IMR-90 (cell line): ENCODE measurements at regions not wholly inside any gene's neighbourhood (a gene's known extent, or its start where the extent isn't known, plus 50 kb on each side); places are given as distances from the start of the nearest gene placed in this dataset.

Experiments used
- ATAC-seq: fragments of 200-7000 bp; cut with Tn5 transposase; 2 replicates; pipeline ENCODE4 v1.9.1; 2020; ENCODE audit warnings: low read depth, mild to moderate bottlenecking, moderate library complexity
- BruUV-seq: library from RNA; stranded (reverse); fragments of 400-500 nt; replicated peaks from 2 replicates; lab custom pipeline; 2021; lab: Mats Ljungman, UMichigan
- CTCF ChIA-PET: fragments of 300-600 bp; formaldehyde crosslinking; extraction: SDS; loops from one replicate; lab custom pipeline; 2021; ENCODE audit warnings: antibody characterized with exemption; lab: Yijun Ruan, JAX
- POLR2A ChIA-PET: fragments of 300-600 bp; sonication (Branson Sonifier 250); formaldehyde crosslinking; loops from one replicate; lab custom pipeline; 2022; ENCODE audit warnings: antibody characterized with exemption; ENCODE audit not compliant: unreplicated experiment; lab: Charles Lee
- DNase-seq: peaks from one replicate; pipeline ENCODE4 v3.0.0; 2013
- H2AFZ ChIP-seq: replicated peaks from 2 replicates; pipeline ENCODE3; 2013; ENCODE audit warnings: low read length, mild to moderate bottlenecking; ENCODE audit not compliant: poor library complexity
- H2AK5ac ChIP-seq: 2 replicates; pipeline ENCODE4 v1.6.1; 2013; ENCODE audit warnings: low read depth, low read length, inconsistent platforms
- H2AK9ac ChIP-seq: replicated peaks from 2 replicates; pipeline ENCODE3; 2013; ENCODE audit warnings: mild to moderate bottlenecking, low read depth, low read length, moderate library complexity; ENCODE audit not compliant: poor library complexity
- H2BK120ac ChIP-seq: 2 replicates; pipeline ENCODE4 v1.6.1; 2013; ENCODE audit warnings: low read depth, low read length, inconsistent platforms
- H2BK15ac ChIP-seq: 3 replicates; pipeline ENCODE4 v1.6.1; 2013; ENCODE audit warnings: low read depth, low read length, inconsistent platforms
- H2BK20ac ChIP-seq: 2 replicates; pipeline ENCODE4 v1.6.1; 2013; ENCODE audit warnings: low read depth, mild to moderate bottlenecking, inconsistent platforms, low read length, moderate library complexity
- H2BK5ac ChIP-seq: 2 replicates; pipeline ENCODE4 v1.6.1; 2013; ENCODE audit warnings: mild to moderate bottlenecking, low read depth, low read length, inconsistent platforms; ENCODE audit not compliant: poor library complexity, severe bottlenecking
- H3K14ac ChIP-seq: replicated peaks from 2 replicates; pipeline ENCODE4 v1.6.1; 2013; ENCODE audit warnings: low read depth, low read length, inconsistent platforms
- H3K18ac ChIP-seq: 2 replicates; pipeline ENCODE4 v1.6.1; 2013; ENCODE audit warnings: low read depth, low read length, control low read depth
- H3K23ac ChIP-seq: 2 replicates; pipeline ENCODE4 v1.6.1; 2013; ENCODE audit warnings: low read depth, low read length, inconsistent platforms
- H3K27ac ChIP-seq: 2 replicates; pipeline ENCODE4 v1.5.1; 2013; ENCODE audit warnings: mild to moderate bottlenecking, control low read depth, low read length; ENCODE audit not compliant: insufficient read depth
- H3K27me3 ChIP-seq: 2 replicates; pipeline ENCODE4 v1.6.1; 2013; ENCODE audit warnings: low read length; ENCODE audit not compliant: control insufficient read depth, insufficient read depth
- H3K36me3 ChIP-seq: 2 replicates; pipeline ENCODE4 v1.6.1; 2013; ENCODE audit warnings: low read length, mixed read lengths; ENCODE audit not compliant: control insufficient read depth, insufficient read depth
- H3K4ac ChIP-seq: 2 replicates; pipeline ENCODE4 v1.6.1; 2013; ENCODE audit warnings: low read depth, low read length, inconsistent platforms
- H3K4me1 ChIP-seq: 2 replicates; pipeline ENCODE4 v1.6.1; 2013; ENCODE audit warnings: low read length, mixed read lengths; ENCODE audit not compliant: control insufficient read depth, insufficient read depth
- H3K4me2 ChIP-seq: 2 replicates; pipeline ENCODE4 v1.6.1; 2013; ENCODE audit warnings: low read depth, mild to moderate bottlenecking, control low read depth, low read length, moderate library complexity
- H3K4me3 ChIP-seq: 2 replicates; pipeline ENCODE4 v1.5.1; 2013; ENCODE audit warnings: low read depth, mild to moderate bottlenecking, control low read depth, low read length, moderate library complexity; ENCODE audit not compliant: insufficient read depth
- H3K56ac ChIP-seq: 2 replicates; pipeline ENCODE4 v1.6.1; 2013; ENCODE audit warnings: low read length, inconsistent platforms; ENCODE audit not compliant: insufficient read depth; ENCODE audit errors: extremely low read depth
- H3K79me1 ChIP-seq, 2 experiments: 2 replicates each; pipeline ENCODE4 v1.6.1; 2013; ENCODE audit warnings: low read length in 2 of 2, inconsistent platforms in 1 of 2, low read depth in 1 of 2
- H3K9ac ChIP-seq: 2 replicates; pipeline ENCODE4 v1.6.1; 2013; ENCODE audit warnings: low read depth, low read length, control low read depth
- H3K9me1 ChIP-seq: 2 replicates; pipeline ENCODE4 v1.6.1; 2013; ENCODE audit warnings: low read length, inconsistent platforms; ENCODE audit not compliant: insufficient read depth
- H3K9me3 ChIP-seq: 2 replicates; pipeline ENCODE4 v1.6.1; 2013; ENCODE audit warnings: low read length; ENCODE audit not compliant: control insufficient read depth, insufficient read depth
- H4K20me1 ChIP-seq: 2 replicates; pipeline ENCODE4 v1.6.1; 2013; ENCODE audit warnings: low read length, inconsistent platforms; ENCODE audit not compliant: insufficient read depth
- H4K5ac ChIP-seq: 2 replicates; pipeline ENCODE4 v1.6.1; 2013; ENCODE audit warnings: mild to moderate bottlenecking, low read depth, low read length, control low read depth
- H4K8ac ChIP-seq, 2 experiments: 2 replicates each; pipeline ENCODE4 v1.6.1; 2013; ENCODE audit warnings: low read depth in 2 of 2, low read length in 2 of 2, control low read depth in 1 of 2, inconsistent platforms in 1 of 2
- H4K91ac ChIP-seq: 2 replicates; pipeline ENCODE4 v1.6.1; 2013; ENCODE audit warnings: low read depth, low read length, inconsistent platforms; ENCODE audit not compliant: insufficient read depth
- BHLHE40 ChIP-seq: fragments of 150-350 bp; IDR thresholded peaks from 2 replicates; pipeline ENCODE4 v1.6.1; 2016; ENCODE audit warnings: mild to moderate bottlenecking, low read depth, low read length
- POLR2A ChIP-seq: IDR thresholded peaks from 2 replicates; pipeline ENCODE4 v1.6.1; 2012; ENCODE audit warnings: mild to moderate bottlenecking, low read depth, low read length
- WGBS, 2 experiments: methylation state at CpG; one replicate each; pipeline versions ENCODE4 v1.1.5 to v1.1.7; 2013; ENCODE audit warnings: missing lambda C conversion rate in 2 of 2; ENCODE audit not compliant: insufficient read length in 1 of 2; ENCODE audit errors: extremely low coverage in 2 of 2; 5-methylcytosine and 5-hydroxymethylcytosine counted together
- dilution Hi-C: fragments of 300-500 bp; cut with HindIII; formaldehyde crosslinking; loops from one replicate; pipeline ENCODE4 v1.14.3; 2018; ENCODE audit warnings: low sequenced_read_pairs; ENCODE audit not compliant: unreplicated experiment
- in situ Hi-C: fragments of 300-500 bp; cut with MboI; formaldehyde crosslinking; loops from 3 replicates; pipeline ENCODE4 v1.14.3; 2019; ENCODE audit warnings: low sequenced_read_pairs, inconsistent platforms, mixed read lengths
- intact Hi-C: fragments of 100-400 bp; cut with micrococcal nuclease; formaldehyde crosslinking; loops from 2 replicates; pipeline ENCODE4 v1.10.0; 2022

- in situ Hi-C loops, result no loop called here
- Histone ChIP-seq H2BK20ac (no peak overlapping the region), H3K9me1 (no peaks in the 10 kb centered on the region), H2AFZ (no peak overlapping the region), H3K18ac (no peak overlapping the region), H3K27ac (no peak overlapping the region), H3K9ac (no peak overlapping the region), H3K56ac (no peak overlapping the region), H3K4me1 (no peaks in the 10 kb centered on the region), H3K36me3 (no peaks in the 10 kb centered on the region), H3K4me3 (no peak overlapping the region), H4K8ac (no peak overlapping the region), H3K4ac (no peak overlapping the region), H4K91ac (no peak overlapping the region), H3K14ac (no peak overlapping the region), H3K9me3 (no peaks in the 10 kb centered on the region; the same call in 1 of the 2 replicates), H3K4me2 (no peak overlapping the region), H2BK5ac (no peak overlapping the region), H2BK15ac (no peak overlapping the region), H3K79me1 (no peaks in the 10 kb centered on the region), H4K5ac (no peak overlapping the region), H3K27me3 (no peaks in the 10 kb centered on the region), H4K20me1 (no peaks in the 10 kb centered on the region), H2AK5ac (no peak overlapping the region), H2AK9ac (no peak overlapping the region), H3K23ac (no peak overlapping the region), H2BK120ac (no peak overlapping the region)
- no TSS peak for BruUV-seq
- intact Hi-C loops, result no loop called here
- no peak for ATAC-seq
- dilution Hi-C loops, result no loop called here
- ChIA-PET CTCF (no interaction called here), POLR2A (no interaction called here)
- DNase-seq, result no peak
- WGBS, 2 experiments, result 40% methylated on average over 1 of the region's 3 CpGs; no CpG with 5 or more reads in 1 of the 2 experiments
- TF ChIP-seq BHLHE40 (no peak), POLR2A (no peak)
These were observed 671.2 kb downstream of the BCL11A start for GRCh38 chr2:59882279-59882678.
